IPS-20b (cell line): ENCODE measurements at regions not wholly inside any gene's neighbourhood (a gene's known extent, or its start where the extent isn't known, plus 50 kb on each side); places are given as distances from the start of the nearest gene placed in this dataset.
"Not testable (repeated sequence)": the region's sequence is repeated elsewhere in the genome, so short reads cannot be mapped to it uniquely, and the experiment has no call there.

Experiments
- H3K27ac ChIP-seq: one replicate; pipeline ENCODE4 v1.5.1; 2013; ENCODE audit warnings: low read length
- H3K27me3 ChIP-seq: 2 replicates; pipeline ENCODE4 v1.6.1; 2013; ENCODE audit warnings: mild to moderate bottlenecking, low read length, inconsistent platforms; ENCODE audit not compliant: insufficient read depth
- H3K36me3 ChIP-seq: 2 replicates; pipeline ENCODE4 v1.6.1; 2013; ENCODE audit warnings: low read depth, mild to moderate bottlenecking, inconsistent platforms, low read length, moderate library complexity; ENCODE audit not compliant: insufficient read depth
- H3K4me1 ChIP-seq: 2 replicates; pipeline ENCODE4 v1.6.1; 2013; ENCODE audit warnings: mild to moderate bottlenecking, control low read depth, inconsistent platforms, low read length, moderate library complexity; ENCODE audit not compliant: insufficient read depth
- H3K4me3 ChIP-seq: 2 replicates; pipeline ENCODE4 v1.5.1; 2013; ENCODE audit warnings: mild to moderate bottlenecking, low read length, inconsistent platforms
- H3K9ac ChIP-seq: 2 replicates; pipeline ENCODE4 v1.6.1; 2013; ENCODE audit warnings: low read depth, mild to moderate bottlenecking, inconsistent platforms, low read length, moderate library complexity
- H3K9me3 ChIP-seq: 2 replicates; pipeline ENCODE4 v1.6.1; 2013; ENCODE audit warnings: mild to moderate bottlenecking, low read depth, low read length, inconsistent platforms; ENCODE audit not compliant: insufficient read depth

- Histone ChIP-seq H3K36me3 (no peaks in the 10 kb centered on the region), H3K27ac (no peak overlapping the region), H3K9ac (no peak overlapping the region), H3K9me3 (no peaks in the 10 kb centered on the region), H3K4me3 (no peak overlapping the region), H3K27me3 (no peaks in the 10 kb centered on the region), H3K4me1 (peaks cover 6% of the 10 kb centered on the region; the same call in 1 of the 2 replicates)
These were observed 732.6 kb upstream of the PABPC4L start for GRCh38 chr4:134934036-134934808.

- H3K9me3 ChIP-seq, result 0 out of 2 replicates have a peak, but pooled peaks cover 3% of the 10 kb centered on the region
- no peaks in the 10 kb centered on the region for H3K36me3 ChIP-seq
These were observed 713.8 kb upstream of the PABPC4L start for GRCh38 chr4:134915355-134915754.

GRCh38 chr4:134914250-134914649 lies 712.7 kb upstream of the PABPC4L start:
- not testable (repeated sequence) for H3K27me3 ChIP-seq, H3K36me3 ChIP-seq, H3K9me3 ChIP-seq, H3K9ac ChIP-seq, H3K27ac ChIP-seq, H3K4me3 ChIP-seq
- peaks cover 31% of the 10 kb centered on the region for H3K4me1 ChIP-seq

More at GRCh38 chr4:134915355-134915754, 713.8 kb upstream of the PABPC4L start:
- Histone ChIP-seq H3K27ac (no peak overlapping the region), H3K9ac (no peak overlapping the region), H3K4me3 (no peak overlapping the region), H3K27me3 (no peaks in the 10 kb centered on the region), H3K4me1 (peaks cover 21% of the 10 kb centered on the region)

- Histone ChIP-seq H3K9me3 (0 out of 2 replicates have a peak, but pooled peaks cover 3% of the 10 kb centered on the region), H3K36me3 (no peaks in the 10 kb centered on the region), H3K27me3 (no peaks in the 10 kb centered on the region), H3K4me1 (peaks cover 32% of the 10 kb centered on the region), H3K9ac (peak overlapping the region; percentile 5; the same call in 1 of the 2 replicates), H3K27ac (no peak overlapping the region), H3K4me3 (peak overlapping the region; percentile 4; the same call in 1 of the 2 replicates)
These were observed 710.4 kb upstream of the PABPC4L start for GRCh38 chr4:134911941-134912340.

- no peaks in the 10 kb centered on the region for H3K27me3 ChIP-seq
- no peak overlapping the region for H3K27ac ChIP-seq
- peaks cover 19% of the 10 kb centered on the region for H3K4me1 ChIP-seq
- no peak overlapping the region for H3K9ac ChIP-seq
- H3K36me3 ChIP-seq, result no peaks in the 10 kb centered on the region
- H3K4me3 ChIP-seq, result no peak overlapping the region
- H3K9me3 ChIP-seq, result no peaks in the 10 kb centered on the region
These were observed 704.9 kb upstream of the PABPC4L start for GRCh38 chr4:134906404-134907023.

- Histone ChIP-seq H3K9ac (no peak overlapping the region), H3K27ac (no peak overlapping the region), H3K27me3 (no peaks in the 10 kb centered on the region), H3K36me3 (no peaks in the 10 kb centered on the region), H3K4me3 (no peak overlapping the region), H3K9me3 (no peaks in the 10 kb centered on the region), H3K4me1 (peaks cover 9% of the 10 kb centered on the region; the same call in 1 of the 2 replicates)
These were observed 703.5 kb upstream of the PABPC4L start for GRCh38 chr4:134905061-134905460.

GRCh38 chr4:134888156-134888555 lies 686.6 kb upstream of the PABPC4L start:
- Histone ChIP-seq H3K27me3 (no peaks in the 10 kb centered on the region), H3K9ac (no peak overlapping the region), H3K4me1 (no peaks in the 10 kb centered on the region), H3K36me3 (no peaks in the 10 kb centered on the region), H3K27ac (no peak overlapping the region), H3K4me3 (no peak overlapping the region), H3K9me3 (no peaks in the 10 kb centered on the region)

- H3K9me3 ChIP-seq, result no peaks in the 10 kb centered on the region
- H3K27ac ChIP-seq, result no peak overlapping the region
- H3K36me3 ChIP-seq, result no peaks in the 10 kb centered on the region
- no peaks in the 10 kb centered on the region for H3K27me3 ChIP-seq
- H3K9ac ChIP-seq, result no peak overlapping the region
- no peak overlapping the region for H3K4me3 ChIP-seq
- H3K4me1 ChIP-seq, result no peaks in the 10 kb centered on the region
These were observed 683.8 kb upstream of the PABPC4L start for GRCh38 chr4:134885436-134885835.

GRCh38 chr4:134883831-134884449 lies 682.4 kb upstream of the PABPC4L start:
- H3K27me3 ChIP-seq, result no peaks in the 10 kb centered on the region
- H3K4me1 ChIP-seq, result no peaks in the 10 kb centered on the region
- no peaks in the 10 kb centered on the region for H3K36me3 ChIP-seq
- H3K4me3 ChIP-seq, result no peak overlapping the region
- H3K27ac ChIP-seq, result no peak overlapping the region
- H3K9me3 ChIP-seq, result no peaks in the 10 kb centered on the region
- H3K9ac ChIP-seq, result no peak overlapping the region

GRCh38 chr4:134879019-134879418 lies 677.4 kb upstream of the PABPC4L start:
- Histone ChIP-seq H3K9ac (no peak overlapping the region), H3K4me3 (no peak overlapping the region), H3K27ac (no peak overlapping the region), H3K9me3 (no peaks in the 10 kb centered on the region), H3K27me3 (no peaks in the 10 kb centered on the region), H3K36me3 (no peaks in the 10 kb centered on the region), H3K4me1 (no peaks in the 10 kb centered on the region)

GRCh38 chr4:134867027-134867426 lies 665.4 kb upstream of the PABPC4L start:
- no peaks in the 10 kb centered on the region for H3K27me3 ChIP-seq
- H3K9me3 ChIP-seq, result no peaks in the 10 kb centered on the region
- no peaks in the 10 kb centered on the region for H3K36me3 ChIP-seq
- no peak overlapping the region for H3K27ac ChIP-seq
- H3K4me3 ChIP-seq, result no peak overlapping the region
- no peak overlapping the region for H3K9ac ChIP-seq
- no peaks in the 10 kb centered on the region for H3K4me1 ChIP-seq

- H3K27me3 ChIP-seq, result no peaks in the 10 kb centered on the region
- no peaks in the 10 kb centered on the region for H3K4me1 ChIP-seq
- H3K9ac ChIP-seq, result no peak overlapping the region
- no peak overlapping the region for H3K27ac ChIP-seq
- H3K36me3 ChIP-seq, result no peaks in the 10 kb centered on the region
- no peak overlapping the region for H3K4me3 ChIP-seq
- H3K9me3 ChIP-seq, result no peaks in the 10 kb centered on the region
These were observed 664.1 kb upstream of the PABPC4L start for GRCh38 chr4:134865675-134866074.
